ENCODE measurements at regions not wholly inside any gene's neighbourhood (a gene's known extent, or its start where the extent isn't known, plus 50 kb on each side); places are given as distances from the start of the nearest gene placed in this dataset.

GRCh38 chr1:173355281-173356031 is 121.7 kb upstream of the PRDX6 start:
- WGBS (ENCODE audit: missing lambda C conversion rate): 53% methylated on average over 5 of the region's 5 CpGs
- H3K4me2 ChIP-seq: no peak overlapping the region

GRCh38 chr1:173356191-173356762 is 120.9 kb upstream of the PRDX6 start:
- ChIA-PET CTCF (interaction anchor here (1.2 kb wide), 1 partner anchor 13 kb away, joined by 3 read pairs; no protein-coding TSS in a partner anchor), POLR2A (no interaction called here)
- ATAC-seq: no peak
- H3K4me1 ChIP-seq: peaks cover 7% of the 10 kb centered on the region; the same call in 1 of the 3 replicates
- no peak for FAIRE-seq
- H3K4me3 ChIP-seq: no peak overlapping the region
- DNase-seq (ENCODE audit: low read depth in 1 of 2, low spot score in 1 of 2): no peak
- no peaks in the 10 kb centered on the region for H3K9me3 ChIP-seq
- no peak for TF ChIP-seq HOXA7 (CRISPR knock-in tag; IDR thresholded peaks at IDR 0.05)
- TF ChIP-seq BHLHE40 (IDR thresholded peaks at IDR 0.05; ENCODE audit: low read depth, low read length): no peak
- TF ChIP-seq HMGXB4 (CRISPR knock-in tag; IDR thresholded peaks at IDR 0.05; ENCODE audit: borderline replicate concordance): no peak
- no peak for TF ChIP-seq NFE2L2 (conservative IDR thresholded peaks at IDR 0.05; ENCODE audit: low read length)
- no peak for TF ChIP-seq EP300 (IDR thresholded peaks at IDR 0.05)
- no peak for TF ChIP-seq ZC3H11A (IDR thresholded peaks at IDR 0.05)
- no peak for TF ChIP-seq EHF (CRISPR knock-in tag; IDR thresholded peaks at IDR 0.05)
- no peak for TF ChIP-seq JUN (IDR thresholded peaks at IDR 0.05)
- no peak for TF ChIP-seq MAZ (IDR thresholded peaks at IDR 0.05; ENCODE audit: borderline replicate concordance, low read depth, low read length)
- no peak for TF ChIP-seq ESRRA (IDR thresholded peaks at IDR 0.05; ENCODE audit: borderline replicate concordance, low read length)
- no peak for TF ChIP-seq SMC3 (IDR thresholded peaks at IDR 0.05)
- TF ChIP-seq TFCP2L1 (CRISPR knock-in tag; IDR thresholded peaks at IDR 0.05): no peak
- TF ChIP-seq FOXS1 (CRISPR knock-in tag; IDR thresholded peaks at IDR 0.05): no peak
- no peak for TF ChIP-seq SREBF2 (IDR thresholded peaks at IDR 0.05)
- no peak for TF ChIP-seq MAX (IDR thresholded peaks at IDR 0.05)
- TF ChIP-seq HDAC2 (IDR thresholded peaks at IDR 0.05): no peak
- no peak overlapping the region for H3K4me2 ChIP-seq
- WGBS (ENCODE audit: missing lambda C conversion rate): 92% methylated on average over 2 of the region's 2 CpGs
- H3K27ac ChIP-seq: no peak overlapping the region

More at GRCh38 chr1:173355281-173356031, 121.7 kb upstream of the PRDX6 start:
- TF ChIP-seq RARB (CRISPR knock-in tag; IDR thresholded peaks at IDR 0.05) (no peak), EHF (CRISPR knock-in tag; IDR thresholded peaks at IDR 0.05) (no peak), HOXB5 (CRISPR knock-in tag; IDR thresholded peaks at IDR 0.05) (no peak), MAFK (IDR thresholded peaks at IDR 0.05; ENCODE audit: partially characterized antibody) (peak; percentile 68), NR3C1 (IDR thresholded peaks at IDR 0.05) (no peak), RFX5 (IDR thresholded peaks at IDR 0.05) (no peak), POLR2AphosphoS2 (conservative IDR thresholded peaks at IDR 0.05; ENCODE audit: low read length) (no peak)
- peaks cover 7% of the 10 kb centered on the region; the same call in 1 of the 3 replicates for H3K4me1 ChIP-seq
- H3K27ac ChIP-seq: no peak overlapping the region
- ATAC-seq: no peak
- CTCF ChIA-PET: no interaction called here
- no peaks in the 10 kb centered on the region for H3K9me3 ChIP-seq
- FAIRE-seq: no peak
- DNase-seq (ENCODE audit: low read depth in 1 of 2, low spot score in 1 of 2): no peak
- no peak overlapping the region for H3K4me3 ChIP-seq
- POLR2A ChIA-PET: no interaction called here

- ATAC-seq: no peak
- H3K4me3 ChIP-seq: no peak overlapping the region
- 19% methylated on average over 3 of the region's 3 CpGs for WGBS (ENCODE audit: missing lambda C conversion rate)
- ChIA-PET POLR2A (no interaction called here), CTCF (no interaction called here)
- no peak overlapping the region for H3K4me2 ChIP-seq
- H3K27ac ChIP-seq: no peak overlapping the region
- no peak for DNase-seq (ENCODE audit: low read depth in 1 of 2, low spot score in 1 of 2)
- H3K9me3 ChIP-seq: no peaks in the 10 kb centered on the region
- no peaks in the 10 kb centered on the region for H3K4me1 ChIP-seq
- FAIRE-seq: no peak
- TF ChIP-seq HOXB13 (CRISPR knock-in tag; IDR thresholded peaks at IDR 0.05; ENCODE audit: low read depth): no peak
- TF ChIP-seq REST (IDR thresholded peaks at IDR 0.05): no peak
- TF ChIP-seq CBX2 (IDR thresholded peaks at IDR 0.05; ENCODE audit: borderline replicate concordance, low read depth): no peak
- no peak for TF ChIP-seq CHD2 (IDR thresholded peaks at IDR 0.05; ENCODE audit: low read length, partially characterized antibody)
- no peak for TF ChIP-seq HDAC2 (IDR thresholded peaks at IDR 0.05)
- TF ChIP-seq ELK1 (IDR thresholded peaks at IDR 0.05; ENCODE audit: low read depth, low read length): no peak
- no peak for TF ChIP-seq RNF2 (IDR thresholded peaks at IDR 0.05; ENCODE audit: borderline replicate concordance, low read depth)
- no peak for TF ChIP-seq MAFK (IDR thresholded peaks at IDR 0.05; ENCODE audit: partially characterized antibody)
Measured at GRCh38 chr1:173360487-173361063, 116.6 kb upstream of the PRDX6 start.
